ENCODE measurements at regions not wholly inside any gene's neighbourhood (a gene's known extent, or its start where the extent isn't known, plus 50 kb on each side); places are given as distances from the start of the nearest gene placed in this dataset.
A peak's percentile ranks its signal among the peaks of the same experiment; 100 is the strongest.

DNA sequence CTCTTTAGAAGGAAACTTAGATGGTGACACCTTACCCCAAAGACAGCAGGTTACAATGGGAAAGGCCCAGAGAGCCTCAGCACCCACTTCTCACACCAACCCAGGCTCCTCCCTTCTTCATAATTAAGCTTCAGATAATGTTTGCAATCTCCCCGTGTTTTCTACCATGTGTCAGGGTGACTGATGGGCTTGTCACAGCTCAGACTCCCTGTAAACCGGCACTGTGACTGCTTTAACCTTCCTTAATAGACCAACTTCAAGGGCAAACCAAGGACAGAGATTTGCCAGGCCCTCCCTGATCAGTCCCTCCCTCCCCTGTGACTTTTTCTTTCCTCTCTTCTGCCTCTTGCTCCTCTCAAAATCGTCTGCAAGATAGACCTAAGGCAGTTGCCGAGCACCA lies 760.6 kb upstream of the EEF2KMT start:
- Histone ChIP-seq H3K27me3 (ENCODE audit: control insufficient read depth, insufficient read depth, low read length) (peaks cover 3% of the 10 kb centered on the region), H3K4me1 (ENCODE audit: control insufficient read depth, insufficient read depth, low read length) (no peaks in the 10 kb centered on the region), H3K9me3 (replicated peaks; ENCODE audit: control insufficient read depth, low read depth, low read length) (no peaks in the 10 kb centered on the region), H3K27ac (ENCODE audit: low read length) (no peak overlapping the region), H3K36me3 (ENCODE audit: control insufficient read depth, insufficient read depth, low read length) (no peaks in the 10 kb centered on the region), H3K4me3 (ENCODE audit: low read length) (no peak overlapping the region)
- DNase-seq, result no peak
- WGBS (ENCODE audit: insufficient coverage), result 14% methylated on average over 2 of the region's 4 CpGs

DNA sequence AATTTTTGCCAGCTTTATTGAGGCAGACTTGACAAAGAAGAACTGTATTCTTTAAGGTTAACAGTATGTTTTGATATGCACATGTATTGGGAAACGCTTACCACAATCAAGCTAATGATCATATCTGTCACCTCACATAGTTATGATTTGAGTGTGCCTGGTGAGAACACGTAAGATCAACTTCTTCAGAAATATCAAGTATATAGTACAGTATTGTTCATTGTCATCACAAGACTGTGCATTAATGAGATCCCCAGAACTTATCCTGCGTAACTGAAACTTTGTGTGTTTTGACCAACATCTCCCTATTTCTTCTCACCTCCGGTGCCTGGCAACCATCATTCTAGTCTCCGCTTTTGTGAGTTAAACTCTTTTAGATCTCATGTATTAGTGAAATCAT lies 756.4 kb upstream of the EEF2KMT start:
- no peaks in the 10 kb centered on the region for H3K9me3 ChIP-seq (replicated peaks; ENCODE audit: control insufficient read depth, low read depth, low read length)
- WGBS (ENCODE audit: insufficient coverage), result no CpG with 5 or more reads among the region's 5 CpGs
- H3K36me3 ChIP-seq (ENCODE audit: control insufficient read depth, insufficient read depth, low read length), result no peaks in the 10 kb centered on the region
- DNase-seq, result no peak
- no peaks in the 10 kb centered on the region for H3K27me3 ChIP-seq (ENCODE audit: control insufficient read depth, insufficient read depth, low read length)
- no peaks in the 10 kb centered on the region for H3K4me1 ChIP-seq (ENCODE audit: control insufficient read depth, insufficient read depth, low read length)
- no peak overlapping the region for H3K27ac ChIP-seq (ENCODE audit: low read length)
- no peak overlapping the region for H3K4me3 ChIP-seq (ENCODE audit: low read length)

DNA sequence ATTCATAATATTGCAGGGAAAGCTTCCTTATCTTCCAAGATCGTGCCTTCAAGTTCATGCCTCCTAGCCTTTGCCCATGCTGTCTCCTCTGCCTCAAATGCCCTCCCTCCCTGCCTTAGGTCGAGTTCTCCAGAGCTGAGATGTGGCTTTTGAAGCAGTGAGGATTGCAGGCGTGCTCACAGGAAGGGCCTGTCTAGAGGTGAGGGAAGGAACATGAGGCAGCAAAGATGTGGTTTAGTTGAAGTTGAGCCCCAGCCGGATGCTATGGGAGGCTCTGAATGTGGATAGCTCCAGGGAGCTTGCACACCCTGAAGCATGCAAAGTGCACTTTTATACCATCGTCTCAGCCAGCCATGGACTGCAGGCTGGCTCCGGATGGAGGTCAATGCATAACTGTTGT lies 754.6 kb upstream of the EEF2KMT start:
- H3K9me3 ChIP-seq (replicated peaks; ENCODE audit: control insufficient read depth, low read depth, low read length), result no peaks in the 10 kb centered on the region
- DNase-seq, result no peak
- no peak overlapping the region for H3K27ac ChIP-seq (ENCODE audit: low read length)
- no peaks in the 10 kb centered on the region for H3K36me3 ChIP-seq (ENCODE audit: control insufficient read depth, insufficient read depth, low read length)
- no peak overlapping the region for H3K4me3 ChIP-seq (ENCODE audit: low read length)
- 61% methylated on average over 5 of the region's 6 CpGs for WGBS (ENCODE audit: insufficient coverage)
- H3K4me1 ChIP-seq (ENCODE audit: control insufficient read depth, insufficient read depth, low read length), result no peaks in the 10 kb centered on the region
- no peaks in the 10 kb centered on the region for H3K27me3 ChIP-seq (ENCODE audit: control insufficient read depth, insufficient read depth, low read length)

DNA sequence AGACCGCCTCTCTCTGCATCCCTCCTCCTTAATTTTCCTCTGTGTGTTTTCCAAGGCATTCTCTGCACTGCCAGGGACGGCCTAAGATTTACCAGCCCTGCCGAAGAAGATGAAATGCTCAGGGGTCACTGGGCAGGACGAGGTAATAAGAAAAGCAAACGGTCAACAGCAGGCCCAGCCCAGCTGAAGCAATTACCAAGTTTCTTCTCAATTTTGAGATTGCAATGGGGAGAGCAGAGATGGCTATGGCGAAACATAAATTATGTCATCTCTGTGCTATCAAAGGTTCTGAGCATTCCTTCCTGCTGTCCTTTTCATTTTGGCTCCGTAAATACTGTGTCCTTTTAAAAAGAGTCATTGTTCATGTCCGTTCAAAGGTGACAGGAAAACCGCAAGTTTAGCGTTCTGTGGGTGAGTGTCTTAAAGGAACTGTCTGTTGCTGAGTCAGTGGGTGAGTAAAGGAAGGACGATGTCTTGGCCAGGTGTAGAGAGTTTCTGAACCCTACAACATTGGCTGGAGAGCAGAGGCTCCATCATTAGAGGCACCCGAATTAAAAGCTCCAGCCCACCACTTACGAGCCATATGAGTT lies 753.9 kb upstream of the EEF2KMT start:
- no peaks in the 10 kb centered on the region for H3K9me3 ChIP-seq (replicated peaks; ENCODE audit: control insufficient read depth, low read depth, low read length)
- no peak for DNase-seq
- no peak overlapping the region for H3K4me3 ChIP-seq (ENCODE audit: low read length)
- H3K36me3 ChIP-seq (ENCODE audit: control insufficient read depth, insufficient read depth, low read length), result no peaks in the 10 kb centered on the region
- WGBS (ENCODE audit: insufficient coverage), result 43% methylated on average over 7 of the region's 13 CpGs
- no peaks in the 10 kb centered on the region for H3K4me1 ChIP-seq (ENCODE audit: control insufficient read depth, insufficient read depth, low read length)
- no peaks in the 10 kb centered on the region for H3K27me3 ChIP-seq (ENCODE audit: control insufficient read depth, insufficient read depth, low read length)
- no peak overlapping the region for H3K27ac ChIP-seq (ENCODE audit: low read length)

DNA sequence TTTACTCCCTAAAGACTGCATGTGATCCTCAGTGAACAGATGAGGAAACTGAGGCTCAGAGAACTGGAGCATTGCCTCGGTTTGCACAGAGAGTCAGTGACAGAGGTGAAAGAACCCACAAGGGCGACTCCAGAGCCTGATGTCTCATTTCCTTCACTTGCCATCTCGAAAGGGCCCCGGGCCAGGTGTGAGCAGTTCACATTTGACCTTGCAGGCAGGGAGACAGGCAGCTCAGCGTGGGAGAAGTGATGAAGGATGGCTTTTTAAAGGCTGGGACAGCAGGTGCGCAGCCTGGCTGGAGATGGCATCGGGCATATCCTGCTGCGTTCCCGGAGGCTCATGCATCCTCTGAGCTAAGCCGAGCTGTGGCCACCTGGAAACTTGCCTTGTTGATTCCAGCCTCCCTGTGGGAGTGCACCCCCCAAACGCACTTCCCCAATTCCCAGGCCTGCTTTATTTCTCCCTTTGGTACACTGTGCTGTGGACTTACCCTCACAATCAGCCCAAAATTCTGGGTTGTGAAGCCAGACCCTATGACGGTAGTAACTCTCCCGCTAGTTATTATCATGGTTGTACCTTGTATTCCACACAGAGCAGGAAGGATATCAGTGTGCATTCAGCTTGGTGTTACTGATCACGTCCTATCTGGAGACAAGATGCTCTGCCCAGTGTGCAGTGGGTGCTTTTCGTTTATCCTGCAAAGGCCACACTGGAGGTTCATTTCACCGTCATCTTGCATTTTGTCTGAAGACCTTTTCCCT lies 753.2 kb upstream of the EEF2KMT start:
- no peaks in the 10 kb centered on the region for H3K27me3 ChIP-seq (ENCODE audit: control insufficient read depth, insufficient read depth, low read length)
- no peaks in the 10 kb centered on the region for H3K4me1 ChIP-seq (ENCODE audit: control insufficient read depth, insufficient read depth, low read length)
- WGBS (ENCODE audit: insufficient coverage), result 73% methylated on average over 15 of the region's 16 CpGs
- H3K9me3 ChIP-seq (replicated peaks; ENCODE audit: control insufficient read depth, low read depth, low read length), result no peaks in the 10 kb centered on the region
- no peak overlapping the region for H3K4me3 ChIP-seq (ENCODE audit: low read length)
- no peaks in the 10 kb centered on the region for H3K36me3 ChIP-seq (ENCODE audit: control insufficient read depth, insufficient read depth, low read length)
- H3K27ac ChIP-seq (ENCODE audit: low read length), result no peak overlapping the region
- DNase-seq, result no peak

DNA sequence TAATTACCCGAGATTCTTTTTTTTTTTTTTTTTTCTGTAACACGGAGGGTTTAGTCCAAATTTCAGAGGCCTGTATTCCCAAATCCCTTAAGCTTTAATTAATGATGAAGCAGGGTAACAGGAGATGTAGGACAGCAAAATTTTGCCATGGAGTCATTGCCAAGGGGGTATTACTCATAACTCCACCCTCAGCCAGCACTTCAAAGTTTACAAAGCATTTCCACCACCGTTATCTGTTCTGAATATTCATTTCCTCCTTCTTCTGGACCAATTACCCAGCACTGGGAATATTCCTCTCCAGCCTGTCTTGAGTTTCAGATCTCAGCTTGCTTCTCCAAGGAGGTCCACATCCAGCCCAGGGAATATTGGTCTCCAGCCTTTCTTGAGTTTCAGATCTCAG lies 747.5 kb upstream of the EEF2KMT start:
- no peak for DNase-seq
- H3K27ac ChIP-seq (ENCODE audit: low read length), result no peak overlapping the region
- H3K4me1 ChIP-seq (ENCODE audit: control insufficient read depth, insufficient read depth, low read length), result no peaks in the 10 kb centered on the region
- no peaks in the 10 kb centered on the region for H3K27me3 ChIP-seq (ENCODE audit: control insufficient read depth, insufficient read depth, low read length)
- WGBS (ENCODE audit: insufficient coverage), result 0% methylated on average over 1 of the region's 3 CpGs
- no peaks in the 10 kb centered on the region for H3K9me3 ChIP-seq (replicated peaks; ENCODE audit: control insufficient read depth, low read depth, low read length)
- H3K4me3 ChIP-seq (ENCODE audit: low read length), result no peak overlapping the region
- no peaks in the 10 kb centered on the region for H3K36me3 ChIP-seq (ENCODE audit: control insufficient read depth, insufficient read depth, low read length)

DNA sequence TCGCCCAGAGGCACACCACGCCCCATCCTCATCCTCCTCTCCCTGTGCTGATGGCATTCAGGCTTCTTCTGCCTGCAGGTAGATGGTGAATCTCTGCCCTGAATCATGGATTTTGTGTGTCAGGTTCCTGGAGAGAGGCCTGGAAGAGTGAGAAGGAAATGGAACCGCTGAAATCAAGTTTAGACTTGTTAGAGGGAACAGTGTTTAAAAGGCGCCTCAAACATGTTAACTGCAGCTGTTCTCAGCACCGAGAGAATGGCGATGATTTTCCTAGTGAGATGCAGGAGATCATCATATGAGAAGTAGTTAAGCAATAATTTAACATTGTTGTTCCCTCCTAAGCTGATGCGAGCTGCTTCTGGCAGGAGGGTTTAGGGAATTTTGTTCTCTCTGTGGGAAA lies 744.4 kb upstream of the EEF2KMT start:
- no peak overlapping the region for H3K27ac ChIP-seq (ENCODE audit: low read length)
- 59% methylated on average over 4 of the region's 7 CpGs for WGBS (ENCODE audit: insufficient coverage)
- H3K4me3 ChIP-seq (ENCODE audit: low read length), result no peak overlapping the region
- peak; percentile 16 for DNase-seq
- H3K9me3 ChIP-seq (replicated peaks; ENCODE audit: control insufficient read depth, low read depth, low read length), result peaks cover 2% of the 10 kb centered on the region
- H3K4me1 ChIP-seq (ENCODE audit: control insufficient read depth, insufficient read depth, low read length), result no peaks in the 10 kb centered on the region
- no peaks in the 10 kb centered on the region for H3K27me3 ChIP-seq (ENCODE audit: control insufficient read depth, insufficient read depth, low read length)
- H3K36me3 ChIP-seq (ENCODE audit: control insufficient read depth, insufficient read depth, low read length), result no peaks in the 10 kb centered on the region

DNA sequence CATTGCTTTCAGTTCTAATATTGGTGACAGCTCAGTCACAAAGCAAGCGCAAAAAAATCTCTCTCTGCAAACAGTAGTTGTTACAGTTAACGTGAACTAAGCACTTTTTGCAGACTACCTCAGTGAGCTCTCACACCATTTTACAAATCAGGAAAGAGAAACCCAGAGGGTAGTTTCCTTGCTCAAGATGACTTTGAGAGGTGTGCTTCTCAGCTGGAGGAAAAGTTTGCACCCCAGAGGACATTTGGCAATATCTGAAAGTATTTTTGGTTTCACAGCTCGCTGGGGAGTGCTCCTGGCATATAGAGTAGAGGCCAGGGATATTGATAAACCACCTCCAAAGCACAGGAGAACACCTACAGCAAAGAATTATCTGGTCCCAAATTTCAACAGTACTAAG lies 741.1 kb upstream of the EEF2KMT start:
- no peak overlapping the region for H3K27ac ChIP-seq (ENCODE audit: low read length)
- no peak overlapping the region for H3K4me3 ChIP-seq (ENCODE audit: low read length)
- H3K4me1 ChIP-seq (ENCODE audit: control insufficient read depth, insufficient read depth, low read length), result no peaks in the 10 kb centered on the region
- H3K27me3 ChIP-seq (ENCODE audit: control insufficient read depth, insufficient read depth, low read length), result no peaks in the 10 kb centered on the region
- H3K36me3 ChIP-seq (ENCODE audit: control insufficient read depth, insufficient read depth, low read length), result no peaks in the 10 kb centered on the region
- peaks cover 2% of the 10 kb centered on the region for H3K9me3 ChIP-seq (replicated peaks; ENCODE audit: control insufficient read depth, low read depth, low read length)
- WGBS (ENCODE audit: insufficient coverage), result no CpG with 5 or more reads among the region's 3 CpGs
- DNase-seq, result no peak

DNA sequence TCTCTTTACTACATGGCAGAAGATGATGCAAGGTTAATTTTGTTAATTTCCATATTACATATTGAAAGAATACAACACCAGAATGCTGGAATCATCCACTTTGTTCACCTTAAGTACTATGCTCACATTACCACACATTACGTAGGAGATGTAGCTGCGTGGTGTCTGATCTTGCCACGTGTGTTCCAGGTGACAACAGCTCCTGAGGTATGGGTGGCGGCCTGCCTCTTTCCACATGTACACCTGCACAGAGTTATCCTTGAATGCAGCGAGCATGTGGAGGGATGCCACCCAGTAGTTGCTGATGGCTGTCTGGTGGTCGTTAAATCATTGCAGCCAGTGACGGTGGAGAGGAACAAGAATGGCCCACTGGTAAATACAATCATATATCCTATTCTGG lies 740.5 kb upstream of the EEF2KMT start:
- no peak overlapping the region for H3K4me3 ChIP-seq (ENCODE audit: low read length)
- WGBS (ENCODE audit: insufficient coverage), result 70% methylated on average over 4 of the region's 7 CpGs
- no peak for DNase-seq

DNA sequence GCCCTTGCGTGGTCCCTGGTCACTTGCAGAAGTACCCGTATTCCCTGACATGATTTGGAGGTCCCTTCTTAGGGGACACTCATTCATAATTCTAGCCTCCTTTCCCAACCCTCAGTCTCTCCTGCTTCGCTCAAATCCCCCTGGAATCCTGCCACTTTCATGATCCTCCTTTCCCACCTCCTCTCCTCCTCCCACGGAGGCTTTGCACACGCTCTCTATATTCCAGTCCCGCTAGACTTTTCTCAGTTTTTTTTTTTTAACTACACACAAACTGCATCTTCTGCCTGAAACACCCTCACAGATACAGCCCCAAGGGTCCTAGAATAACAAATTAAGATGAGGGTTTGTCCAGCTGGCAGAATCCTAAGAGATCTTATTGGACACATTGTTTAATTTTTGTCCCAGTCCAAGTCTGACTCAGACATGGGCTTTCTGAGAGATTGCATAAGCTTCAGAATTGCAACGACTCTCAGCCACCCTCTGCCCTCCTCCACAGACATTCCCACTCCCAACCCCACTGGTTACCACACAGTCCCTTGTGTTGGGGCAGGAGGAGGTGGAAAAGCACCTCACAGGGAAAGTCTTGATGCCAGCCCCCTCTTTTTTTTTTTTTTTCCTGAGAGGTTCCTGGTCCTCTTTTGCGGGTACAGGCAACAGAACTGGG lies 739.5 kb upstream of the EEF2KMT start:
- Histone ChIP-seq H3K36me3 (ENCODE audit: control insufficient read depth, insufficient read depth, low read length) (no peaks in the 10 kb centered on the region), H3K9me3 (replicated peaks; ENCODE audit: control insufficient read depth, low read depth, low read length) (peaks cover 2% of the 10 kb centered on the region), H3K4me3 (ENCODE audit: low read length) (no peak overlapping the region), H3K27me3 (ENCODE audit: control insufficient read depth, insufficient read depth, low read length) (no peaks in the 10 kb centered on the region), H3K27ac (ENCODE audit: low read length) (no peak overlapping the region), H3K4me1 (ENCODE audit: control insufficient read depth, insufficient read depth, low read length) (no peaks in the 10 kb centered on the region)
- DNase-seq, result peak; percentile 2
- WGBS (ENCODE audit: insufficient coverage), result 51% methylated on average over 5 of the region's 8 CpGs

More for the DNA sequence above, 740.5 kb upstream of the EEF2KMT start:
- Histone ChIP-seq H3K4me1 (ENCODE audit: control insufficient read depth, insufficient read depth, low read length) (no peaks in the 10 kb centered on the region), H3K9me3 (replicated peaks; ENCODE audit: control insufficient read depth, low read depth, low read length) (peaks cover 2% of the 10 kb centered on the region), H3K27ac (ENCODE audit: low read length) (no peak overlapping the region), H3K36me3 (ENCODE audit: control insufficient read depth, insufficient read depth, low read length) (no peaks in the 10 kb centered on the region), H3K27me3 (ENCODE audit: control insufficient read depth, insufficient read depth, low read length) (no peaks in the 10 kb centered on the region)
